NOMO-1 (cell line): ENCODE measurements at regions not wholly inside any gene's neighbourhood (a gene's known extent, or its start where the extent isn't known, plus 50 kb on each side); places are given as distances from the start of the nearest gene placed in this dataset.

Experiments
- DNase-seq, 2 experiments: peaks; one replicate each; lab custom pipeline; 2025; ENCODE audit not compliant: unreplicated experiment in 2 of 2; lab: John Stamatoyannopoulos, UW

GRCh38 chr11:92423115-92424034 is 198.8 kb downstream of the FAT3 start:
- DNase-seq = no peak

- no peak for DNase-seq
These were observed 199.7 kb downstream of the FAT3 start for GRCh38 chr11:92424281-92424680.

- no peak for DNase-seq
These were observed 200.5 kb downstream of the FAT3 start for GRCh38 chr11:92425127-92425526.

GRCh38 chr11:92432515-92432914 is 207.9 kb downstream of the FAT3 start:
- DNase-seq = no peak

- DNase-seq = no peak
These were observed 211.7 kb downstream of the FAT3 start for GRCh38 chr11:92436034-92436920.

GRCh38 chr11:92439133-92439532 is 214.5 kb downstream of the FAT3 start:
- no peak for DNase-seq

- DNase-seq = no peak
These were observed 216.3 kb downstream of the FAT3 start for GRCh38 chr11:92440701-92441442.

GRCh38 chr11:92441443-92441726 is 216.8 kb downstream of the FAT3 start:
- DNase-seq = no peak

- DNase-seq = no peak
These were observed 218.6 kb downstream of the FAT3 start for GRCh38 chr11:92443199-92443598.

GRCh38 chr11:92447586-92447985 is 223.0 kb downstream of the FAT3 start:
- no peak for DNase-seq

- no peak for DNase-seq
These were observed 224.6 kb downstream of the FAT3 start for GRCh38 chr11:92449222-92449621.

GRCh38 chr11:92449780-92450179 is 225.2 kb downstream of the FAT3 start:
- no peak for DNase-seq

- no peak for DNase-seq
These were observed 226.4 kb downstream of the FAT3 start for GRCh38 chr11:92451063-92451462.

GRCh38 chr11:92453055-92453454 is 228.4 kb downstream of the FAT3 start:
- DNase-seq = no peak

- no peak for DNase-seq
These were observed 230.7 kb downstream of the FAT3 start for GRCh38 chr11:92455210-92455790.

- DNase-seq = no peak
These were observed 232.6 kb downstream of the FAT3 start for GRCh38 chr11:92457250-92457649.

- DNase-seq = no peak
These were observed 233.9 kb downstream of the FAT3 start for GRCh38 chr11:92458486-92458885.

- no peak for DNase-seq
These were observed 235.6 kb downstream of the FAT3 start for GRCh38 chr11:92460213-92460612.

GRCh38 chr11:92461447-92461846 is 236.8 kb downstream of the FAT3 start:
- no peak for DNase-seq

- DNase-seq = no peak
These were observed 238.2 kb downstream of the FAT3 start for GRCh38 chr11:92462821-92463220.

GRCh38 chr11:92464822-92465221 is 240.2 kb downstream of the FAT3 start:
- no peak for DNase-seq
